BE2C (cell line): ENCODE measurements at regions not wholly inside any gene's neighbourhood (a gene's known extent, or its start where the extent isn't known, plus 50 kb on each side); places are given as distances from the start of the nearest gene placed in this dataset.

ENCODE experiments used
- DNase-seq: peaks from one replicate; pipeline ENCODE4 v3.0.0-alpha.2; 2020
- H3K27me3 ChIP-seq: fragments of 250-450 bp; sonication (Bioruptor Pico); 2 replicates; pipeline ENCODE4 v1.5.1; 2020; ENCODE audit warnings: mild to moderate bottlenecking
- H3K36me3 ChIP-seq: fragments of 250-450 bp; sonication (Bioruptor Pico); 2 replicates; pipeline ENCODE4 v1.5.1; 2020; ENCODE audit warnings: mild to moderate bottlenecking
- H3K4me1 ChIP-seq: fragments of 250-450 bp; sonication (Bioruptor Pico); 2 replicates; pipeline ENCODE4 v1.5.1; 2020
- H3K4me3 ChIP-seq: 2 replicates; pipeline ENCODE4 v1.5.1; 2011; ENCODE audit warnings: low read depth, low read length
- H3K9me3 ChIP-seq: fragments of 250-450 bp; sonication (Bioruptor Pico); 2 replicates; pipeline ENCODE4 v1.5.1; 2020
- TF ChIP-seq, protein P1 (sequence below): IDR thresholded peaks from 2 replicates; pipeline ENCODE4 v1.5.1; 2012; ENCODE audit warnings: mild to moderate bottlenecking, low read depth, low read length

GRCh38 chr12:114826244-114826643 lies 142.3 kb upstream of the TBX3 start:
- no peaks in the 10 kb centered on the region for H3K36me3 ChIP-seq
- no peaks in the 10 kb centered on the region for H3K27me3 ChIP-seq
- H3K4me3 ChIP-seq = no peak overlapping the region
- H3K9me3 ChIP-seq = no peaks in the 10 kb centered on the region
- no peak for DNase-seq
- TF ChIP-seq, protein P1, sequence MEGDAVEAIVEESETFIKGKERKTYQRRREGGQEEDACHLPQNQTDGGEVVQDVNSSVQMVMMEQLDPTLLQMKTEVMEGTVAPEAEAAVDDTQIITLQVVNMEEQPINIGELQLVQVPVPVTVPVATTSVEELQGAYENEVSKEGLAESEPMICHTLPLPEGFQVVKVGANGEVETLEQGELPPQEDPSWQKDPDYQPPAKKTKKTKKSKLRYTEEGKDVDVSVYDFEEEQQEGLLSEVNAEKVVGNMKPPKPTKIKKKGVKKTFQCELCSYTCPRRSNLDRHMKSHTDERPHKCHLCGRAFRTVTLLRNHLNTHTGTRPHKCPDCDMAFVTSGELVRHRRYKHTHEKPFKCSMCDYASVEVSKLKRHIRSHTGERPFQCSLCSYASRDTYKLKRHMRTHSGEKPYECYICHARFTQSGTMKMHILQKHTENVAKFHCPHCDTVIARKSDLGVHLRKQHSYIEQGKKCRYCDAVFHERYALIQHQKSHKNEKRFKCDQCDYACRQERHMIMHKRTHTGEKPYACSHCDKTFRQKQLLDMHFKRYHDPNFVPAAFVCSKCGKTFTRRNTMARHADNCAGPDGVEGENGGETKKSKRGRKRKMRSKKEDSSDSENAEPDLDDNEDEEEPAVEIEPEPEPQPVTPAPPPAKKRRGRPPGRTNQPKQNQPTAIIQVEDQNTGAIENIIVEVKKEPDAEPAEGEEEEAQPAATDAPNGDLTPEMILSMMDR = no peak
- no peaks in the 10 kb centered on the region for H3K4me1 ChIP-seq

- TF ChIP-seq, protein P1 = no peak
- Histone ChIP-seq H3K9me3 (no peaks in the 10 kb centered on the region), H3K4me3 (no peak overlapping the region), H3K4me1 (no peaks in the 10 kb centered on the region), H3K27me3 (no peaks in the 10 kb centered on the region), H3K36me3 (no peaks in the 10 kb centered on the region)
- no peak for DNase-seq
These were observed 139.7 kb upstream of the TBX3 start for GRCh38 chr12:114823724-114824123.

- no peaks in the 10 kb centered on the region for H3K9me3 ChIP-seq
- H3K27me3 ChIP-seq = no peaks in the 10 kb centered on the region
- no peaks in the 10 kb centered on the region for H3K36me3 ChIP-seq
- H3K4me1 ChIP-seq = no peaks in the 10 kb centered on the region
- no peak for DNase-seq
- no peak overlapping the region for H3K4me3 ChIP-seq
- TF ChIP-seq, protein P1 = no peak
These were observed 137.6 kb upstream of the TBX3 start for GRCh38 chr12:114821570-114821969.

DNA sequence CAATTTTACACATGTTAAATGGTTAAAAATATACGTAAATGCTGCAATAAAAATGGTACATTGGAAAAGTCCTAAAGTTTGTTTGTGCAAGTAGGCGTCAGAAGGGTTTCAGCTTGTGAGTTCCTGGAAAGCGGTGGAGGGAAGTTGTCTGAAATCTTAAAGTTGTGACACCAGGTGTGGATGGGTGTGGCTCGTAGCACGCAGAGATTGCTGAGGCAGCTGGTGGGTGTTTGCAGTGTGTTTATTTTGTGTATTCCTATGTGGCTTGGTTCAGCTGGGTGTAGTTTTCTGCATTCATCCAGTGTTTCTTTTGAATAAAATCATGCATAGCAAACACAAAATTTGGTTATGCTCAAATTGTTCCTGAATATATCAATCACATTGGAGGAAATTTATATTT lies 136.8 kb upstream of the TBX3 start:
- TF ChIP-seq, protein P1 = no peak
- DNase-seq = no peak
- Histone ChIP-seq H3K36me3 (no peaks in the 10 kb centered on the region), H3K4me3 (no peak overlapping the region), H3K9me3 (no peaks in the 10 kb centered on the region), H3K4me1 (no peaks in the 10 kb centered on the region), H3K27me3 (no peaks in the 10 kb centered on the region)

- H3K9me3 ChIP-seq = no peaks in the 10 kb centered on the region
- DNase-seq = no peak
- H3K36me3 ChIP-seq = no peaks in the 10 kb centered on the region
- H3K4me3 ChIP-seq = no peak overlapping the region
- no peaks in the 10 kb centered on the region for H3K4me1 ChIP-seq
- no peaks in the 10 kb centered on the region for H3K27me3 ChIP-seq
- TF ChIP-seq, protein P1 = no peak
These were observed 133.8 kb upstream of the TBX3 start for GRCh38 chr12:114817571-114818425.

- no peaks in the 10 kb centered on the region for H3K4me1 ChIP-seq
- H3K36me3 ChIP-seq = no peaks in the 10 kb centered on the region
- H3K4me3 ChIP-seq = no peak overlapping the region
- no peak for DNase-seq
- H3K9me3 ChIP-seq = no peaks in the 10 kb centered on the region
- TF ChIP-seq, protein P1 = no peak
- H3K27me3 ChIP-seq = no peaks in the 10 kb centered on the region
These were observed 131.2 kb upstream of the TBX3 start for GRCh38 chr12:114815026-114815795.
